ENCODE measurements at regions not wholly inside any gene's neighbourhood (a gene's known extent, or its start where the extent isn't known, plus 50 kb on each side); places are given as distances from the start of the nearest gene placed in this dataset.
"Not testable (repeated sequence)": the region's sequence is repeated elsewhere in the genome, so short reads cannot be mapped to it uniquely, and the experiment has no call there.

DNA sequence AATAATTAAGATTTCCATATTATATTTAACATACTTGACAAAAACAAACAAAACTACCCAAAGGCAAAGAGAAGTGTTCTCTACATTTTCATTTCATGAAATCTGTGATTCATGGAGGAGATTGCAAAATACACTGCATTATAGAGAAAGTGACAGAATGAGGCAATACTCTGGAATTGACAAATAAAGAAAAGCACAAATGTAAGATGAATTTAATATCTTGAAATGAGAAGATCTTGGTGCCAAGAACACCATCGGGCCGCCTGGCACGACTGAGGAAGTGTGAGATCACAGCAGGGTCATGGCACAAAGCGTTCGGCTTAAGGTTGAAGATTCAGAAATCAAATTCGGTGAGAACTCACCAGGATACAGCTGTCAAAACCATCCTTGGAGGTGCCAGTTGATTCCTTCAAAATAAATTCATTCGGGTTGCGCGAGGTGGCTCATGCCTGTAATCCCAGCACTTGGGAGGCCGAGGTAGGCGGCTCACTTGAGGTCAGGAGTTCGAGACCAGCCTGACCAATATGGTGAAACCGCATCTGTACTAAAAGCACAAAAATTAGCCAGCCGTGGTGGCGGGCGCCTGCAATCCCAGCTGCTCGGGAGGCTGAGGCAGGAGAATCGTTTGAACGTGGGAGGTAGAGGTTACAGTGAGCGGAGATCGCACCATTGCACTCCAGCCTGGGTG lies 174.0 kb upstream of the PFKP start:
- DNase-seq (ENCODE audit: low spot score) = no peak

DNA sequence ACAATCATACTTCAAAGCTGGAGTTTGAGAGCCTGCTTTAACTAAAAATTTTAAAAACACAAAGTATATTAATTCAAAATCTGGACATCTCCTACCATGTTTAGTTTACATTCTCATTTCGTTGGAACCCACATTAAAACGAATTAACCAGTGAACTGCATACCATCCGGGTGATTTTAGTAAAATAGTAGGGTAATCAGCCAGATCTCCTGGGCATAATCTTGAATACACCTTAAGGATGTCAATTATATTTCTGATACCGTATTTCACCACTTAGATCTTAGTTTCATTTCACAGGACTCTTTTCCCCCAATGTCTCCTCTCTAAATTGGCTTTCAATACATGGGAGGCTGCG lies 175.6 kb upstream of the PFKP start:
- DNase-seq (ENCODE audit: low spot score) = no peak

DNA sequence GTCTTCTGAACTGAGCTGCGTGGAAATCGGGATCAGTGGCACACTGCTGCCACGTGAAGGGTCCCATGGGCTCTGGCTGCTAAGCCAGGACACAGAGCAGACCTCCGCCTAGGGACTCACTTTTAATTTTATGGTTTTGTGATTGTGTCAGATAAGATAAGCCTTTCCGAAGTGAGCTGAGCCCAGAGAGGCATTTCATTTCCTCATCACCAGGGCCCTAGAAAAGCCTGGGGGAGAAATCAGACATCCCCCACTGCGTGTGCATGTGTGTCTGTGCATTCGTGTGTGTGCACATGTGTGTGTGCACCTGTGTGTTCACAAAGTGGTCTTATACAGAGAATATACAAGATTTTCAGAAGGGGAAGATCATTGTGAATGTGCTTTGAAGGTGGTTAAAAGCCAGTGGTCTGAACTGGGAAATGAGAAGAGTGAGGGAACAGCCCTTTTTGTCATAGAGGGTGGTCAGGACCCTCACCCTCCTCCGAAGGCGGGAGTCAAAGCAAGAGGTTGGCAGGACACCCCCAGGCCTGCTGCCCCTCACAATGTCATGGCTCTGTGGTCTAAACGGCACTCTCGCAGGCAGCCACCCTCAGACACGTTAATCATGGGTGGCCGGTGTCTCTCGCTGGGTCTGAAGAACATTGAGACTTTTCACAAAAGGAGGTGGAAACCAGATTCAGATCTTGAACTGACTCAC lies 176.1 kb upstream of the PFKP start:
- DNase-seq (ENCODE audit: low spot score) = peak; percentile 25

DNA sequence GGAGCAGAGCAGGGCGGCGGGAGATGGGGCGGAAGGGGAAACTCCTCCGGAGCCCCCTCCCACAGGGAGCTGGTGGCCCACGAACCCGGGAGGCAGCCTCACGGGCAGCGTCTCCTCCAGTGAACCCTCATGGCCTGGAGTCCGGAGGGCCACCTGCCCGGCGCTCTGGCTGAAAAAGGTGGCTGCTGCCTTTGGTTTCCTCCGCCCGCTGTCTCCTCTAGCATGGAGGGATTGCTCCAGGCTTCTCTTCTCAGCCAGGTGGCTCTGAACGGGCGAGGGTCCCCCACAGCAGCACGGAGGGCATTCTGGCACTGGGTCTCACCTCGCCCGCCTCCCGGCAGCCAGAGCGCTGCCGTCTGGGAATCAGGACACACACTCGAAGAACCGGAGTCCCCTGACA lies 177.3 kb upstream of the PFKP start:
- no peak for DNase-seq (ENCODE audit: low spot score)

DNA sequence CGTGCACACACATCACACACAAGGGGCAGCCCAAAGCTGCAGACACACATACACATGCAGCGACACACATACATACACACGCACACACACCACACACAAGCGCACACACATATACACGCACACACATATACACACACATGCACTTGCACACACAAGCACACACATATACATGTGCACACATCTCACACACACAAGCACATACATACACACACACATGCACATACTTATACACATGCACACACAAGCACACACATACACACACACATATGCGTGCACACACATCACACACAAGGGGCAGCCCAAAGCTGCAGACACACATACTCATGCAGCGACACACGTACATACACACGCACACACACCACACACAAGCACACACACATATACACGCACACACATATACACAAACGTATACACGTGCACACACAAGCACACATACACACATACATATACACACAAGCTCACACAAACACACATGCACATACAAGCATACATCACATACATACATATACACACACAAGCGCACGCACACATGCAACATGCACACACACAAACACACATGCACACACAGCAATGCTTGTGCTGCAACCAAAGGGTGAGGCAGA lies 178.8 kb upstream of the PFKP start:
- no peak for DNase-seq (ENCODE audit: low spot score)

DNA sequence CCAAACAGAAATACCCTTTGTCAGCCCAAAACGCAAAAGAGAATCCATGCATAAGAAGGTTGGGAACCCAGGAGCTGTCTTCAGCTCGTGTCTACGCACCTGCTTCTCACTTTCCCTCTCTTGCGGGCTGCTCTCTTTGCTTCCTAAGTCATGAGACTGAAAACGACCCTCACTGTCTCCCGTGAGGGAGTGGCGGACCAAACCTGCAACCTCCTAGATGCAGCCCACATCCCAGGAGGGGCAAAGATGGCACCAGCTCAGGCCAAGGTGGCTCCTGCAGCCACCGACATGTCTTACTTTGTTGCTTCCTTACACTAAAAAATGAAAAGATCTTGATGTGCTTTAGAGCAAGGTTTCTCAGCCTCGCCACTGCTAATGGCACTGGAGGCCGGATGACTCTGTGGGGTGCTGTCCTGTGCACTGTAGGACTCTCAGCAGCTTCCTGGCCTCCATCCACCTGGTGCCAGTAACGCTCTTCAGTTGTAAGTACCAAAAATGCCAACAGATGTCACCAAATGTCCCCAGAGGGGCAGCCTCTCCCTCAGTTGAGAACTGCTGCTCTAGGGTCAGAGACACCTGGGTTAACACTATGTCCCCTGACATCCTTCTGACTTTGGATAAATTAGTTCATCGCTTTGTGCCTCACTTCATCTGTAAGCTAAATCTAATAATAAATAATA lies 179.8 kb upstream of the PFKP start:
- no peak for DNase-seq (ENCODE audit: low spot score)

DNA sequence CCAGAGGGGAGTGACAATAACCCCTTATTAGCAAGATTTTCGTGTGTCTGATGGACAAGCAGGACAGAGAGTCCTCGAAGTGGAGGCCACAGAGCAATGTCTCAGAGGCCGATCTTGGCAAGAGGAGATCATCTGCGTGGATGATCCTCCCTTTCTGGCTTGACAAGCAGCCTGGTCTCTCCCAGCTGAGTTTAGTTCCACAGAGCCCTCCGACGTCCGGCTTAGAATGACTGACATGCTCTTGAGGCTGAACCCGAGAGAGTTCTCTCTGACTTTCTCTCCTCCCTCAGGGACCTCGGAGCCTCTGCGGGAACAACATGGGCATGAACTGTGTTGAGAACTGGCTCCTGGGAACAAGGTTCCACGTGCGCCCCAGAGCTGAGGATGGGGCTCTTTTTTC lies 180.7 kb upstream of the PFKP start:
- no peak for DNase-seq (ENCODE audit: low spot score)

DNA sequence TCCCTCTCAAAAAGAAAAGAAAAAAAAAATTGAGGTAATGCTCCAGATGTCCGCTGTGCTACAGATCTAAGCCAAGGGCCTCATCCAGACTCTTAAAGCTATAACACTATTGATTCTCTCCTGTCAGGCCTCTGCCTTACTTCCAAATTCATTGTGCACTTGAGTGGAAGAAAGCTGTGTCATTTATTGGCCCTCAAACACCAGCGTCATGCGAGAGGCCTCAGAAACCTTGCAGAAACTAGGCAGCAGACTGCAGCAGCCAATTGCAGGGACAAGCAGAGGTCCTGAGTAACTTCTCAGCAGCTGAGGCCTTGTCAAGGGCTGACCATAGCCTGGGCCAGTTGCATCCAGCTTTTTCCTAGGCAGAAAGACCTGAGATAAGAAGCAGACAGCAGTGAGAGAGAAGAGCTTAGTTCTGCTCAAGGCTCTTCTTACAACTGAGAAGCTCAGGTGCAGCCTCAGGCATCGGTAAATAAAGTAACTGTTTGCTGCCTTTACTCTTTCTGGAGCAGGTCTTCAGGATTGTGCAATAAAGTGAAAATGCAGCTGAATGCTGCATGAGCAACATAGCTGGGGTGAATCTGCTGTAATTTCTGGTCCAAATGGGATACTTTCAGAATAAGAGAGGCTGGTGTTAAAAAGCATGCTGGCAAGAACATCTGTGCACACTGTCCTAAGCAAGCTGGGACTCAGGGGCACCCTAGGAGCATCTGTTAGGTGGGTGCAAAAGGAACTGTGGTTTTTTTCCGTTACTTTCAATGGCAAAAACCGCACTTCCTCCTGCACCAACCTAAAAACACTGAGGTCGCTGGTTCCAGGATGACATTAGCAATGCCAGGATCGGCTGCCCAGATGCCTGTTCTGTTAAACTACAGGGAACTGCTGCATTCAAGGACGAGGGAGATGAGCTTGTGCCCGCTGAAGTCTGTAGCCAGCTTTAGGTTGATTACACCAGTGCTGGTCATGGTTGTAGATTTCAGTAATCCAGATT lies 181.8 kb upstream of the PFKP start:
- no peak for DNase-seq (ENCODE audit: low spot score)

DNA sequence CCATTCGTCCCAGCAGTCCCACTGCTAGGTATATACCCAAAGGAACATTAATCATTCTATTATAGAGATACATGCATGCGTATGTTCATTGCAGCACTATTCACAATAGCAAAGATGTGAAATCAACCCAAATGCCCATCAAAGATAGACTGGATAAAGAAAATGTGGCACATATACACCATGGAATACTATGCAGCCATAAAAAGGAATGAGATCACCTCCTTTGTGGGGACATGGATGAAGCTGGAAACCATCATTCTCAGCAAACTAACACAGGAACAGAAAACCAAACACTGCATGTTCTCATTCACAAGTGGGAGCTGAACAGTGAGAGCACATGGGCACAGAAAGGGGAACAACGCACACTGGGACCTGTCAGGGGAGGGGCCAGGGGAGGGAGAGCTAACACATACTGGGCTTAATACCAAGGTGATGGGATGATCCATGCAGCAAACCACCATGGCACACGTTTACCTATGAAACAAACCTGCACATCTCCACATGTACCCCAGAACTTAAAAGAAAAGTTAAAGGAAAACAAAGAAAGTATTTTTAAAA lies 183.3 kb upstream of the PFKP start:
- not testable (repeated sequence) for DNase-seq (ENCODE audit: low spot score)

DNA sequence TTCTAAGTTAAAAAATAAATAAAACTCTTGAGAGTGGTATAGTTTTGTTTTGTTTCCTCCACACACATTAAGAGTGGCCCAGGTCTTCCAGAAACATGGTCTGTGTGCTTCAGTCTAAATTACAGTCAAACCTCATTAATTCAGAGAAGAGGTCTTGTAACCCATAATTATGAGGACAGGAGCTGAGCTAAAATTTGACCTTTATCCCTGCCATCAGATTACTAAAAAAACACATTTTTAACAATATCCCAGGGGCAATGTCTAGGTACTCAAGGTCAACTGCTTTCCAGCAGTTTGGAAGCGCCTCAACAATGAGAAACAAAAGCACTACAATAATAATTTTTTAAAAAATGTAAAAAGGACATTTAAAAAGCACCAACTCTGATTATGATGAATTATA lies 184.1 kb upstream of the PFKP start:
- no peak for DNase-seq (ENCODE audit: low spot score)

DNA sequence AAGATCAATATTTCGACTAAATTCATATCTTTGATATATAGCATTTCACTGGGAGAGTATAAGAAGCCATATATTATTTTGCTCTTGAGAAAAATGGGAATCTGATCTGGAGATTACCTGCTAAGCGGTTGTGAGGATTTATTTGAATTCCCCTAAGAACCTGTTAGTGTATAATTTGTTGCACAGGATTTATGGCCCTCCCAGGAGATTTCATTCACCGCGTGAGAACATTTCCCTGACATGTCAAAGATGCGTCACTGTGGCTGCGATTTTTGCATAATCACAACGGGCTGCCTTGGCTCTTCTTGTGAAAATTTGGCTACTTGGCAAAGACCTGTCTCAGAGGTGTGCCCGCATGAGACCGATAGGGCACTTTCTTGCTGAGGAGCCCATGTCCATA lies 184.7 kb upstream of the PFKP start:
- DNase-seq (ENCODE audit: low spot score) = no peak

DNA sequence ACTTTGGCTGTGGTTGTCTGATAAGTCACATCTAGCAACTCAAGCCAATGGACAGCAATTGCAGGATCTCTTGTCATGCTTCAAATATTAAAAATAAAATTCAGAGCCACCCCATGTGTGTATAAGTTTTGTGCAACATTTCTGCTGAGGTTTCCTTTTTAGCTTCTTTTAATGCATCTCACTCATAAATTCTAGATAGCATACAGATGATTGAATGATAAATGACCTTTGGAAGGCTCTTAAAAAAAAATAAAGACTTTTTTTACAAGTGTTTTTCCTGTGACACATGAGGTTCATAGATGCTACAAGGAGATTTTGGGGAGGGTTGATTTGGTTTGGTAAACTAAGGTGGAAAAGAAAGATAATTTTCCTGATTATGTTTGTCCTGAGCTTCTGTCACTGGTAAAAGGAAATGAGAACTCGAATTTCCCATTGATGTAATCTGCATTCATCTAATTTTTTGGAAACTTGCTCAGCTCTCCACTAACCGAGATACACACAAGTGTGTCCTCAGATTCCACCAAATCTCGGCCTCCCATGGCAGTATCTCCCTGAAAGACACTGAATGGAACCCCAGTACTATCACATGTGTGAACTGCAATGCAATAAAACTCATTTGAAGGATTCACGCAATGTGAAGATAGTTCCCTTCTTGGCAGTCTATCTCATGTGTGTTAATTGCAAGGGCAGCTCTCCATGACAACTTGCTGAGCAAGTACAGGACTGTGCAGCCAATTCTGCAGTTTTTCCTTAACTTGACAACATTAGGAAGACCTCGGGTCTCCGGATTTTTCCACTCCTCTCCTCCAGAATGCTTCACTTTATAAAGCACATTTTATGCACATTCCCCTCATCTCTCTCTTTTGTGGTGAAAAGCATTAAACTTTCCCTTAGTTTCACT lies 185.4 kb upstream of the PFKP start:
- no peak for DNase-seq (ENCODE audit: low spot score)

DNA sequence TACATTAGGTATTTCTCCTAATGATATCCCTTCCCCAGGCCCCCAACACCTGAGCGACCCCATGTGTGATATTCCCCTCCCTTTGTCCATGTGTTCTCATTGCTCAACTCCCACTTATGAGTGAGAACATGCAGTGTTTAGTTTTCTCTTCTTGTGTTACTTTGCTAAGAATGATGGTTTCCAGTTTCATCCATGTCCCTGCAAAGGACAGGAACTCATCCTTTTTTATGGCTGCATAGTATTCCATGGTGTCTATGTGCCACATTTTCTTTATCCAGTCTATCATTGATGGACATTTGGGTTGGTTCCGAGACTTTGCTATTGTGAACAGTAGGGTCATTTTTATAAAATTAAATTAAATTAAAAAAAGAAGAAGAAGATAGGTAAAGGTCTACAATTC lies 187.3 kb upstream of the PFKP start:
- not testable (repeated sequence) for DNase-seq (ENCODE audit: low spot score)

DNA sequence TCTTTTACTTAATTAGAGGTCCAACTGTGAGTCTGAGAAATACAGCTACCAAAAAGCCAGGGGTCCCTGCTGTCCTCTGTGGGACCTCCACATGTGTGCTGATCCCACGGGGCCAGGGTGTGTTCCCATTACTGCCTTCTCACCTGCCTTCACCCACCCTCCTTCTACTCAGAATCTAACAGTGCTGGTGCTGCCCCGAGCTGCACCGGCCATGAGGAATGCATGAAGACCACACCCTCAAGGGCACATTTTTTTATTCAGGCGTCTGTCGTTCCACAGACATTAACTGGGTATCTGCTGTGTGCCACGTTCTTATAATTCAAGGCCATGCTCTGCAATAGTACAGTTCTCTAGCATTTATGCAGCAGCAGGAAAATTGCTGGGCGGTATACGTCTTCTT lies 188.5 kb upstream of the PFKP start:
- no peak for DNase-seq (ENCODE audit: low spot score)

DNA sequence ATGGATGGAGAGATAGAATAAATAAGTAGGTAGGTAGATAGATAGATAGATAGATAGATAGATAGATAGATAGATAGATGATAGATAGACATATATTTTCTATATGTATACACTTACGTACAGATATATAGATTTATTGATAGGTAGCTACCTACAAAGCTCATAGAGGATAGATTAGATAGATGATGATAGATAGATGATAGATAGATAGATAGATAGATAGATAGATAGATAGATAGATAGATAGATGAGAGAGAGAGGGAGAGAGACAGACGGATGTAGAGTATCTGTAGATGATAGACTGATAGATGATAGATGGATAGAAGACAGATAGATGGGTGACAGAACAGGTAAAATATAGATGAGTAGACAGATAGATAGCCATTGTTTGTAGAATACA lies 191.3 kb upstream of the PFKP start:
- DNase-seq (ENCODE audit: low spot score) = no peak

DNA sequence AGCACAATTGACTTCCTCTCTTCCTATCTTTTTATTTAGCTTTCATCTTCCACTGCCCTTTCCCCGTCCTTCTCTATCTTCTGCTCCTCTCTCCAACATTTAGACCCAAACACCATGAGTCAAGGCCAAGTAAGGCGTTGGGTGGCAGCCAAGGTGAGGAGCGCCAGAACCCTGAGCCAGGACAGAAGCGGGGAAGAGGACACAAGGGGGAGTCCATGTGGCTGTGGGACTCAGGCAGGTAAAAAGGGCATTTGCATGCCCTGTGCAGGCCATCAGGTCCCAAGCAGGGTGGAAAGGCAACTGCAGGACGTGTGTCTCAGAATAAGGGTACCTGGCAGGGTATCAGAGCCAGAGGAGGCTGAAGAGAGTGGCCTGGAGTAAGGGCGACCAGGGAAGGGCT lies 192.4 kb upstream of the PFKP start:
- no peak for DNase-seq (ENCODE audit: low spot score)

DNA sequence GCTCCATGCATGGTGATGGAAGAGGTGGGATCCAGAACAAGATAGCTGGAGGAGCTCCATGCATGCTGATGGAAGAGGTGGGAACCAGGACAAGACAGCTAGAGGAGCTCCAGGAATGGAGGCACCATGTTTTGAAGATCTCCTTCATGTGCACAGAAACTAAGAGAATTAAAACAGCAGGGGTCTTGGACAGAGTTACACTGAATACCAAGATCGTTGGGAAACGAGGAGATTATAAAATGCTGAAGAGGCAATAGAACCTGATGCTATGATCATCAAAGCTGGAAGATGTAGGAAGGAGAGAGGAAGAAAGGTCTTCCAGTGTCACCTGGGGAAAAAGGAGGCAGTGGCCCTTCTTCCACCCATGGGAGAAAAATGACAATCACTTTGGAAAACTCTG lies 193.6 kb upstream of the PFKP start:
- no peak for DNase-seq (ENCODE audit: low spot score)

DNA sequence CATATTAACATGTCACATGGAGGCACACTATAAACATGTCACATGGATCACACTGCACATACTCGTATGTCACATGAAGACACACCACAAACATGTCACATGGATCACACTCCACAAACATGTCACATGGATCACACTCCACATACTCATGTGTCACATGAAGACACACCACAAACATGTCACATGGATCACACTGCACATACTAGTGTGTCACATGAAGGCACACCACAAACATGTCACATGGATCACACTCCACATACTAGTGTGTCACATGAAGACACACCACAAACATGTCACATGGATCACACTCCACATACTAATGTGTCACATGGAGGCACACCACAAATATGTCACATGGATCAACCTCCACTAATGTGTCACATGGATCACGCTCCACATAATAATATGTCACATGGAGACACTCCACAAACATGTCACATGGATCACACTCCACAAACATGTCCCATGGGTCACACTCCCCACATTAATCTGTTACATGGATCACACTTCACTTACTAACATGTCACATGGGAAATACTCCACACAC lies 195.6 kb upstream of the PFKP start:
- DNase-seq (ENCODE audit: low spot score) = no peak

DNA sequence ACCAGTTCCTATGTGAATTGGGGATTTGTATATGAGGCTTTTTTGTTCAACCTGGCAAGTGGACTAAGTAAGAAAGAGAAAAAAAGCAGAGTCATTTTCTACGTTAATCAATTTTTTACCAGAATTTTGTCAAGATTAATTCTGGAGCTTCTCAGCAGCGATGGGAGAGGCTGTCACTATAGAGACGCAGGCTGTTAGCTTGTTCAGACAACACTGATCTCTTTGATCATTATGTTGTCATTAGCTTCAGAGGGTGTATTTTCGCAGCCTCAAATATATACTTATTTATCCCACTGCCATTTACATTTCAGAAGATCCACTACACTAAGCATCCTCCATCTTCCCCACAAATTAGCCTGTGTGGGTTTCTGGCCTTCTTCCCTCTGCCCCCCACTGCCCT lies 196.7 kb upstream of the PFKP start:
- DNase-seq (ENCODE audit: low spot score) = no peak

DNA sequence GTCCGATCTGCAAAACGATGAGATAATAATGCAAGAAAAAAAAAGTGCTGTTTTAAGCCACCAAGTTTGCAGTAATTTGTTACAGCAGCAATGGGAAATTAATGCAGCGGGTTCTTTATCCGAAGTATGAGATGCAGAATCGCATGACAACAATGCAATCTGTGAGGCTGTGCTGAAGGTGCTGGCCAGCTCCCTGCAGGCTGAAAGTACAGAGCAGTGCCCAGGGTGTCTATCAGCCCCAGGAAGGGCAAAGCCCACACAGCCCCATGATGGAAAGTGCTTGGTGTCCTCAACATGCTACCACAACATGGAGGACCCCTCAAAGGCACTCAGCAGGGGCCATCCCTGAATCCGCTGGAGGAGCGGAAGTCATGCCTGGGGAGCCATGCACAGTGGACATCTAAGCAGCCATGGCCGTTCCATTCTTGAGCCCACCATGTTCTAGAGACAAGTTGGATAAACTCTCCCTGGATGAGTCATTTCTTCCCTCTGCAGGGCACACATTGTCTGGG lies 199.5 kb upstream of the PFKP start:
- DNase-seq (ENCODE audit: low spot score) = no peak

All from SK-N-DZ (cell line).